HCT116 (cell line): ENCODE measurements at regions not wholly inside any gene's neighbourhood (a gene's known extent, or its start where the extent isn't known, plus 50 kb on each side); places are given as distances from the start of the nearest gene placed in this dataset.

Source experiments
- ATAC-seq: fragments of 200-7000 bp; cut with Tn5 transposase; 2 replicates; pipeline ENCODE4 v1.9.1; 2020; ENCODE audit warnings: mild to moderate bottlenecking, moderate library complexity
- BruUV-seq: library from RNA; stranded (reverse); fragments of 400-500 nt; replicated peaks from 2 replicates; lab custom pipeline; 2021; lab: Mats Ljungman, UMichigan
- CTCF ChIA-PET: fragments of 300-600 bp; sonication (Branson Sonifier 250); formaldehyde crosslinking; loops from one replicate; lab custom pipeline; 2021; ENCODE audit warnings: antibody characterized with exemption; lab: Charles Lee
- POLR2A ChIA-PET: fragments of 300-600, 350-600 bp; sonication (Branson Sonifier 250); formaldehyde crosslinking; loops from one replicate; lab custom pipeline; 2021; ENCODE audit warnings: antibody characterized with exemption; lab: Charles Lee
- RAD21 ChIA-PET, 2 experiments: fragments of 300-600 bp; sonication (Branson Sonifier 250); formaldehyde crosslinking; loops; one replicate each; lab custom pipeline; 2023; ENCODE audit warnings: low total read pairs in 2 of 2; ENCODE audit not compliant: uncharacterized antibody in 2 of 2, unreplicated experiment in 2 of 2, low non-redundant PET in 1 of 2; lab: Charles Lee
- DNase-seq: peaks from one replicate; pipeline ENCODE4 v3.0.0-alpha.2; 2010; ENCODE audit warnings: low read depth, low spot score
- H2AFZ ChIP-seq: fragments of 200-600 bp; shearing (Covaris generic), sonication (generic); 2 replicates; pipeline ENCODE4 v1.6.1; 2017; ENCODE audit warnings: low read depth, mixed run types, mixed read lengths, antibody characterized with exemption, low read length; ENCODE audit not compliant: poor library complexity, severe bottlenecking
- H3K27ac ChIP-seq: 2 replicates; pipeline ENCODE4 v1.5.1; 2012; ENCODE audit warnings: low read depth, low read length
- H3K27me3 ChIP-seq: fragments of 200-600 bp; sonication (generic); 2 replicates; pipeline ENCODE4 v1.6.1; 2016; ENCODE audit warnings: mixed run types, low read length, mixed read lengths; ENCODE audit not compliant: insufficient read depth
- H3K36me3 ChIP-seq, 2 experiments: fragments of 200-500 bp in 1 of 2; fragments of 200-600 bp in 1 of 2; sonication (Bioruptor generic) in 1 of 2; sonication (generic) in 1 of 2; 2 replicates each; pipeline versions ENCODE4 v1.5.1 to v1.6.1; 2014 to 2016; ENCODE audit warnings: low read length in 2 of 2, inconsistent platforms in 1 of 2, mixed read lengths in 1 of 2, mixed run types in 1 of 2; ENCODE audit not compliant: insufficient read depth in 2 of 2, control insufficient read depth in 1 of 2
- H3K4me1 ChIP-seq, 2 experiments: fragments of 200-600 bp in 1 of 2; sonication (generic) in 1 of 2; 2 replicates each; pipeline versions ENCODE4 v1.5.1 to v1.6.1; 2012 to 2017; ENCODE audit warnings: low read length in 2 of 2, inconsistent platforms in 1 of 2, mild to moderate bottlenecking in 1 of 2, mixed read lengths in 1 of 2, mixed run types in 1 of 2, moderate library complexity in 1 of 2; ENCODE audit not compliant: insufficient read depth in 2 of 2, control insufficient read depth in 1 of 2
- H3K4me2 ChIP-seq: fragments of 200-600 bp; sonication (generic); 2 replicates; pipeline ENCODE4 v1.6.1; 2017; ENCODE audit warnings: mixed run types, low read length, mixed read lengths
- H3K4me3 ChIP-seq, 2 experiments: fragments of 200-600 bp in 1 of 2; sonication (generic) in 1 of 2; replicated peaks in 1 of 2; 2 replicates each; pipeline ENCODE4 v1.5.1; 2011 to 2016; ENCODE audit warnings: low read length in 2 of 2, control low read depth in 1 of 2, low read depth in 1 of 2, mild to moderate bottlenecking in 1 of 2, mixed read lengths in 1 of 2, mixed run types in 1 of 2
- H3K79me2 ChIP-seq: fragments of 200-600 bp; sonication (generic); 2 replicates; pipeline ENCODE4 v1.6.1; 2017; ENCODE audit warnings: mild to moderate bottlenecking, mixed run types, low read length, moderate library complexity, mixed read lengths; ENCODE audit not compliant: insufficient read depth
- H3K9ac ChIP-seq: fragments of 200-600 bp; sonication (generic); 2 replicates; pipeline ENCODE4 v1.6.1; 2016; ENCODE audit warnings: low read length, mixed read lengths
- H3K9me2 ChIP-seq: fragments of 200-600 bp; sonication (generic), shearing (Covaris generic); 2 replicates; pipeline ENCODE4 v1.6.1; 2017; ENCODE audit warnings: mixed run types, mild to moderate bottlenecking, moderate library complexity; ENCODE audit not compliant: insufficient read depth
- H3K9me3 ChIP-seq, 2 experiments: fragments of 200-500 bp in 1 of 2; fragments of 200-600 bp in 1 of 2; sonication (Bioruptor generic) in 1 of 2; sonication (generic) in 1 of 2; 2 replicates each; pipeline ENCODE4 v1.6.1; 2014 to 2017; ENCODE audit warnings: low read length in 2 of 2, mixed read lengths in 2 of 2, inconsistent platforms in 1 of 2, low read depth in 1 of 2, mild to moderate bottlenecking in 1 of 2, mixed run types in 1 of 2, moderate library complexity in 1 of 2; ENCODE audit not compliant: control insufficient read depth in 1 of 2, insufficient read depth in 1 of 2
- H4K20me1 ChIP-seq: fragments of 200-600 bp; sonication (generic), shearing (Covaris generic); 2 replicates; pipeline ENCODE4 v1.6.1; 2017; ENCODE audit warnings: mixed run types, mild to moderate bottlenecking, moderate library complexity; ENCODE audit not compliant: insufficient read depth
- CTCF ChIP-seq, 3 experiments: fragments of 200-600 bp in 1 of 3; sonication (generic) in 1 of 3; IDR thresholded peaks in 2 of 3; conservative IDR thresholded peaks in 1 of 3; 2 replicates each; pipeline ENCODE4 v1.5.1; 2012 to 2017; ENCODE audit warnings: low read depth in 2 of 3, low read length in 2 of 3, antibody characterized with exemption in 1 of 3, borderline replicate concordance in 1 of 3, control low read depth in 1 of 3, mild to moderate bottlenecking in 1 of 3, mixed read lengths in 1 of 3, mixed run types in 1 of 3, moderate library complexity in 1 of 3; ENCODE audit not compliant: insufficient read depth in 1 of 3
- EZH2 ChIP-seq: fragments of 200-600 bp; sonication (generic); IDR thresholded peaks from 2 replicates; pipeline ENCODE4 v1.6.1; 2017; ENCODE audit warnings: antibody characterized with exemption, mixed run types
- EZH2phosphoT487 ChIP-seq: fragments of 200-600 bp; IDR thresholded peaks from 2 replicates; pipeline ENCODE4 v1.6.1; 2018; ENCODE audit warnings: antibody characterized with exemption, borderline replicate concordance
- JUND ChIP-seq: IDR thresholded peaks from 2 replicates; pipeline ENCODE4 v1.6.1; 2012
- MAX ChIP-seq: IDR thresholded peaks from 2 replicates; pipeline ENCODE4 v1.6.1; 2012
- POLR2AphosphoS5 ChIP-seq: IDR thresholded peaks from 2 replicates; pipeline ENCODE4 v1.6.1; 2011; ENCODE audit warnings: mild to moderate bottlenecking, low read depth, low read length, moderate library complexity
- REST ChIP-seq: IDR thresholded peaks from 2 replicates; pipeline ENCODE4 v1.6.1; 2012; ENCODE audit warnings: low read depth
- SIN3A ChIP-seq: IDR thresholded peaks from 2 replicates; pipeline ENCODE4 v1.6.1; 2012; ENCODE audit warnings: low read depth
- ZNF274 ChIP-seq: fragments of 200-500 bp; sonication (Bioruptor generic); IDR thresholded peaks from 2 replicates; pipeline ENCODE4 v1.6.1; 2014; ENCODE audit warnings: mild to moderate bottlenecking, low read depth, low read length, inconsistent platforms
- intact Hi-C: fragments of 100-400 bp; cut with micrococcal nuclease; formaldehyde crosslinking; loops from 2 replicates; pipeline ENCODE4 v1.10.0; 2022

GRCh38 chr1:78755986-78756385, 106.4 kb downstream of the IFI44 start:
- ChIA-PET CTCF (no interaction called here), POLR2A (no interaction called here)
- no peak for ATAC-seq

More at GRCh38 chr1:78755986-78756385, 106.4 kb downstream of the IFI44 start:
- Histone ChIP-seq H2AFZ (no peak overlapping the region), H3K27me3 (no peaks in the 10 kb centered on the region), H3K9ac (no peak overlapping the region), H3K79me2 (no peaks in the 10 kb centered on the region), H4K20me1 (no peaks in the 10 kb centered on the region), H3K36me3 (no peaks in the 10 kb centered on the region), H3K27ac (no peak overlapping the region), H3K4me1 (no peaks in the 10 kb centered on the region), H3K9me2 (no peaks in the 10 kb centered on the region), H3K9me3 (no peaks in the 10 kb centered on the region), H3K4me2 (no peak overlapping the region), H3K4me3 (no peak overlapping the region)
- TF ChIP-seq EZH2phosphoT487 (no peak), CTCF (IDR thresholded peaks at IDR 0.05 in 2 of 3, conservative IDR thresholded peaks at IDR 0.05 in 1 of 3; ENCODE audit: borderline replicate concordance in 1 of 3, insufficient read depth in 1 of 3, low read depth in 2 of 3, low read length in 2 of 3) (no peak), EZH2 (no peak), POLR2AphosphoS5 (no peak), ZNF274 (no peak), REST (no peak), JUND (no peak), SIN3A (no peak), MAX (no peak)
- BruUV-seq: no TSS peak
- no peak for DNase-seq
- intact Hi-C loops: no loop called here
- RAD21 ChIA-PET: no interaction called here
